Mammary epithelial cell (primary cell): ENCODE measurements at regions not wholly inside any gene's neighbourhood (a gene's known extent, or its start where the extent isn't known, plus 50 kb on each side); places are given as distances from the start of the nearest gene placed in this dataset.

ENCODE experiments used
- EZH2 ChIP-seq: IDR thresholded peaks from 2 replicates; pipeline ENCODE4 v1.6.1; 2012; ENCODE audit warnings: low read length, inconsistent platforms, borderline replicate concordance
- TF ChIP-seq, protein P1 (sequence below), 2 donors: IDR thresholded peaks in 1 of 2; conservative IDR thresholded peaks in 1 of 2; 2 replicates each; pipeline ENCODE4 v1.5.1; 2011 to 2012; ENCODE audit warnings: inconsistent platforms in 2 of 2, low read length in 2 of 2, mild to moderate bottlenecking in 2 of 2, control low read depth in 1 of 2, low read depth in 1 of 2; ENCODE audit not compliant: insufficient read depth in 1 of 2; ENCODE audit errors: extremely low read depth in 1 of 2

DNA sequence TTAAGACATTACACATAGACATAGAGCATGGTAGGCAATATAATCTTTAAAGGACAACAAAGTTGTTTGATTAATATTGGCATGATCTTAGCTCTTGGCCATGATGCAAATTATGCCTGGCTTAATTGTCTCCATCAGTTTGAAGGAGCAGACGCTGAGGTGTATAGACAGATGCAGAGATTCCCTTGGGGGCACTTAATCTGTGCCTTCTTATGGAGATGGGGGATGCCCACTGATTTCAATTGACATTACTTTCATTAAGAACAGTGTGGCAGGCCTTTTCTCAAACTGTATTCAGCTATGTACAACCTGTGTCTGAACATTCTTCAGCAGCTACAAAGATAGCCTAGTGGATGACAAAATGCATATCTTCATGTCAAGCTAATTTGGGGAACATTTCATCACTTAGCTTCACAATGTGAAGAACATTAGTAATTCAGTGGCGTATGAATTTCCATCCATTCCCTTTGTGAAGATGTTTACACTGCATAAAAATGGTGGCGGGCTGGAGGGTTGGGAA is 85.3 kb upstream of the MYCBP2 start:
- TF ChIP-seq, protein P1, sequence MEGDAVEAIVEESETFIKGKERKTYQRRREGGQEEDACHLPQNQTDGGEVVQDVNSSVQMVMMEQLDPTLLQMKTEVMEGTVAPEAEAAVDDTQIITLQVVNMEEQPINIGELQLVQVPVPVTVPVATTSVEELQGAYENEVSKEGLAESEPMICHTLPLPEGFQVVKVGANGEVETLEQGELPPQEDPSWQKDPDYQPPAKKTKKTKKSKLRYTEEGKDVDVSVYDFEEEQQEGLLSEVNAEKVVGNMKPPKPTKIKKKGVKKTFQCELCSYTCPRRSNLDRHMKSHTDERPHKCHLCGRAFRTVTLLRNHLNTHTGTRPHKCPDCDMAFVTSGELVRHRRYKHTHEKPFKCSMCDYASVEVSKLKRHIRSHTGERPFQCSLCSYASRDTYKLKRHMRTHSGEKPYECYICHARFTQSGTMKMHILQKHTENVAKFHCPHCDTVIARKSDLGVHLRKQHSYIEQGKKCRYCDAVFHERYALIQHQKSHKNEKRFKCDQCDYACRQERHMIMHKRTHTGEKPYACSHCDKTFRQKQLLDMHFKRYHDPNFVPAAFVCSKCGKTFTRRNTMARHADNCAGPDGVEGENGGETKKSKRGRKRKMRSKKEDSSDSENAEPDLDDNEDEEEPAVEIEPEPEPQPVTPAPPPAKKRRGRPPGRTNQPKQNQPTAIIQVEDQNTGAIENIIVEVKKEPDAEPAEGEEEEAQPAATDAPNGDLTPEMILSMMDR (conservative IDR thresholded peaks at IDR 0.05 in 1 of 2, IDR thresholded peaks at IDR 0.05 in 1 of 2; ENCODE audit: extremely low read depth in 1 of 2, insufficient read depth in 1 of 2, low read depth in 1 of 2, low read length in 2 of 2), result no peak
- no peak for TF ChIP-seq EZH2
